HG03432 (cell line): ENCODE measurements at regions not wholly inside any gene's neighbourhood (a gene's known extent, or its start where the extent isn't known, plus 50 kb on each side); places are given as distances from the start of the nearest gene placed in this dataset.

Experiments
- ATAC-seq: cut with Tn5 transposase; IDR thresholded peaks from one replicate; pipeline ENCODE4 v1.9.1; 2021; ENCODE audit warnings: mild to moderate bottlenecking, moderate library complexity; ENCODE audit not compliant: unreplicated experiment

GRCh38 chr13:84686458-84686857, 804.2 kb upstream of the SLITRK1 start:
- ATAC-seq = no peak

GRCh38 chr13:84684804-84685203, 802.5 kb upstream of the SLITRK1 start:
- ATAC-seq = no peak

- no peak for ATAC-seq
These were observed 801.9 kb upstream of the SLITRK1 start for GRCh38 chr13:84684048-84684662.

GRCh38 chr13:84683448-84683847, 801.2 kb upstream of the SLITRK1 start:
- no peak for ATAC-seq

GRCh38 chr13:84677836-84678235, 795.6 kb upstream of the SLITRK1 start:
- no peak for ATAC-seq

- ATAC-seq = no peak
These were observed 790.3 kb upstream of the SLITRK1 start for GRCh38 chr13:84672616-84673015.

GRCh38 chr13:84670245-84670644, 788.0 kb upstream of the SLITRK1 start:
- ATAC-seq = no peak

- no peak for ATAC-seq
These were observed 786.4 kb upstream of the SLITRK1 start for GRCh38 chr13:84668637-84669036.

GRCh38 chr13:84662491-84662890, 780.2 kb upstream of the SLITRK1 start:
- no peak for ATAC-seq

- ATAC-seq = no peak
These were observed 779.4 kb upstream of the SLITRK1 start for GRCh38 chr13:84661718-84662117.

GRCh38 chr13:84659359-84659661, 777.0 kb upstream of the SLITRK1 start:
- ATAC-seq = peak; percentile 40

- no peak for ATAC-seq
These were observed 776.5 kb upstream of the SLITRK1 start for GRCh38 chr13:84658491-84659358.

- ATAC-seq = no peak
These were observed 773.4 kb upstream of the SLITRK1 start for GRCh38 chr13:84655677-84656076.

- peak; percentile 69 for ATAC-seq
These were observed 772.5 kb upstream of the SLITRK1 start for GRCh38 chr13:84654654-84655275.

- ATAC-seq = no peak
These were observed 771.8 kb upstream of the SLITRK1 start for GRCh38 chr13:84653915-84654534.

- ATAC-seq = no peak
These were observed 769.4 kb upstream of the SLITRK1 start for GRCh38 chr13:84651705-84652104.

- no peak for ATAC-seq
These were observed 769.0 kb upstream of the SLITRK1 start for GRCh38 chr13:84651288-84651687.

GRCh38 chr13:84649853-84650252, 767.6 kb upstream of the SLITRK1 start:
- ATAC-seq = no peak

GRCh38 chr13:84648069-84648640, 765.9 kb upstream of the SLITRK1 start:
- ATAC-seq = no peak

- no peak for ATAC-seq
These were observed 764.7 kb upstream of the SLITRK1 start for GRCh38 chr13:84646957-84647356.
